Duodenal mucosa (tissue), 2 donors: ENCODE measurements at regions not wholly inside any gene's neighbourhood (a gene's known extent, or its start where the extent isn't known, plus 50 kb on each side); places are given as distances from the start of the nearest gene placed in this dataset.
"Not testable (repeated sequence)": the region's sequence is repeated elsewhere in the genome, so short reads cannot be mapped to it uniquely, and the experiment has no call there.

ENCODE experiments used
- H3K27ac ChIP-seq: one replicate; pipeline ENCODE4 v1.7.0; 2013; ENCODE audit warnings: low read depth, low read length
- H3K27me3 ChIP-seq, 2 donors: one replicate each; pipeline ENCODE4 v1.7.0; 2013; ENCODE audit warnings: low read length in 2 of 2, control low read depth in 1 of 2; ENCODE audit not compliant: insufficient read depth in 2 of 2, control insufficient read depth in 1 of 2
- H3K36me3 ChIP-seq, 2 donors: one replicate each; pipeline ENCODE4 v1.7.0; 2013; ENCODE audit warnings: low read length in 2 of 2, control low read depth in 1 of 2; ENCODE audit not compliant: insufficient read depth in 2 of 2, control insufficient read depth in 1 of 2
- H3K4me1 ChIP-seq, 2 donors: one replicate each; pipeline ENCODE4 v1.7.0; 2013; ENCODE audit warnings: low read length in 2 of 2, control low read depth in 1 of 2; ENCODE audit not compliant: insufficient read depth in 2 of 2, control insufficient read depth in 1 of 2
- H3K4me3 ChIP-seq, 2 donors: one replicate each; pipeline ENCODE4 v1.7.0; 2013; ENCODE audit warnings: low read length in 2 of 2, low read depth in 1 of 2
- H3K9ac ChIP-seq, 2 donors: one replicate each; pipeline ENCODE4 v1.7.0; 2013; ENCODE audit warnings: low read length in 2 of 2, low read depth in 1 of 2
- H3K9me3 ChIP-seq, 2 donors: one replicate each; pipeline ENCODE4 v1.7.0; 2013; ENCODE audit warnings: low read length in 2 of 2, control low read depth in 1 of 2; ENCODE audit not compliant: control insufficient read depth in 1 of 2

DNA sequence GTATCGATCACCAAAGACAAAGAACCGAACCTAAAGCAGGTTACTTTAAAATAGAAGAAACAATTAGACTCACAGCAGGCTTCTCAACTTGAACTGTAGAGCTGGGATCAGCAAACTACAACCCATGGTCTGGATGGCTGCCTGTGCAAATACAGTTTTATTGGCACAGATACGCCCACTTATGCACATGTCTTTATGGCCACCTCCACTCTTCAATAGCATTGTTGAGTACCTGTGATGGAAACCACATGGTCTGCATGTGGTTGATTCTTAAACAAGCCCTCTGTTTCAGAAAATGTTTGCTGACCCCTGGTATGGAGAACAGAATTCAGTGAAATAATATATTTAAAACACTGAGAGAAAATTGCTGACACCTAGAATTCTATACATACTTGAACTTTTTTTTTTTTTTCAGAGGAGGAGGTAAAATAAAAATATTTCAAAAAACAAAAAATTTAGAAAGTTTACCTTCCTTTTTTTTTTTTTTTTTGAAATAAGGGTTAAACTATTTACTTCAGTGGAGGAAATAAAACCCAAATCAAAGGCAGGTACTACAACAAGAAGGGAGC is 263.8 kb upstream of the ATP10A start:
- no peaks in the 10 kb centered on the region for H3K27me3 ChIP-seq
- no peaks in the 10 kb centered on the region for H3K36me3 ChIP-seq
- no peaks in the 10 kb centered on the region for H3K4me1 ChIP-seq
- no peak overlapping the region for H3K27ac ChIP-seq
- H3K9me3 ChIP-seq: peaks cover 5 to 7% of the 10 kb centered on the region in 2 donors
- no peak overlapping the region for H3K4me3 ChIP-seq
- H3K9ac ChIP-seq: no peak overlapping the region

DNA sequence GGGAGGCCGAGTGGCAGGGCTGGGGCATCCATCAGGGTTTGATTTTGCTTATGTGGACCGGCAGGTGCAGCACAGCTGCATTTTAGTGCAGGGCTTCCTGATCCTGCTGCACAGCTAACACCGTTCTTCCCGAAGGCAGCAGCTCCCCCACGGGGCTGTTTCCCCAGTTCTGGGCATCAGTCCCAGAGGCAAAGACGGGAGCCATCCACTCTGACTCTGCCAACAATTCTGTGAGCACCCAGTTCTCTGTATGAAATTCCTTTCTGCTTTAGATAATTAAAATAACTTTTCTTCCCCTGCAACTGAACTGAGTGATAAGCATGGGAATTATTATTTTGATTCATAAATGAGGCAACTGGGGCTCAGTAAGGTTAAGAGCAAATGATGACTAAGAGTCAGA is 262.9 kb upstream of the ATP10A start:
- H3K9ac ChIP-seq: no peak overlapping the region
- no peak overlapping the region for H3K27ac ChIP-seq
- H3K9me3 ChIP-seq: peaks cover 5 to 11% of the 10 kb centered on the region in 2 donors
- H3K4me3 ChIP-seq: no peak overlapping the region
- no peaks in the 10 kb centered on the region for H3K27me3 ChIP-seq
- no peaks in the 10 kb centered on the region for H3K4me1 ChIP-seq
- H3K36me3 ChIP-seq: no peaks in the 10 kb centered on the region

DNA sequence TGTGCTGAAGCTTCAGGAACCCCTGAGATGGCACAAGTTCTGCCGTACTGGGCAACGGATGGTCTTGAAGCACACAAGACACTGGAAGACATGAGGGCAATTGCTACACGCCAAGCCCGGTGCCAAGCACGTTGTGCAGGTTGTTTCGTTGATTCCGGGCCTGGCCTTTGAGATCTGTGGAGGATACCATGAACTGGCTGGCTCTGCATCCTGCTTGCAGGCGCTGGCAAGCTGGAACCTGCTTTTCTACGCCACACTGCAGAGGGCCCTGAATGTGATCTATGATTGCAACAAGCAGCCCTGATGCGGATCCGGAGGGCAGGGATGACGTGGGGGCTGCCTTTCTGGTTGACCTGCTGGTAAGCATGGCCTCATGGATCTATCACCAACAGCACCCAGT is 262.5 kb upstream of the ATP10A start:
- H3K4me3 ChIP-seq: no peak overlapping the region
- H3K36me3 ChIP-seq: no peaks in the 10 kb centered on the region
- H3K27ac ChIP-seq: no peak overlapping the region
- no peaks in the 10 kb centered on the region for H3K4me1 ChIP-seq
- no peaks in the 10 kb centered on the region for H3K27me3 ChIP-seq
- no peak overlapping the region for H3K9ac ChIP-seq
- peaks cover 5 to 11% of the 10 kb centered on the region in 2 donors for H3K9me3 ChIP-seq

DNA sequence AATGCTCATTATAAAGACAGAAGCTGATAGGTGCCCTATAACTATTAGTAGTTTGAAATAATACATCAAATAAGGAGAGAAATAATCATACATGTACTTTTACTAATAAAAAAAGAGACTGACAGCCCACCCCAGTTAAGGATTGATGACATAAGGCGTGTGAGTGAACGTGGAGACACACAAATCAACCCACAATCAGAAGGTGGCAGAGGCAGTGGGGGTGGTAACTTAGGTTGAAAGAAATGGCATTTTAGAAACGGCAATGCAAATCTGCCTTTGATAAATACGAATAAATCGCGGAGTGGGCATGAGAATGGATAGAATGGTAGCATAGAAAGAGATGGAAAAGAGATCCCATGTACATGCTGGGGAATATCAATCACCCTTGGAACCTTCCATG is 256.2 kb upstream of the ATP10A start:
- no peak overlapping the region for H3K9ac ChIP-seq
- H3K4me3 ChIP-seq: no peak overlapping the region
- H3K27me3 ChIP-seq: no peaks in the 10 kb centered on the region
- H3K36me3 ChIP-seq: no peaks in the 10 kb centered on the region
- H3K27ac ChIP-seq: no peak overlapping the region
- no peaks in the 10 kb centered on the region for H3K4me1 ChIP-seq
- H3K9me3 ChIP-seq: peaks cover 8 to 17% of the 10 kb centered on the region in 2 donors

DNA sequence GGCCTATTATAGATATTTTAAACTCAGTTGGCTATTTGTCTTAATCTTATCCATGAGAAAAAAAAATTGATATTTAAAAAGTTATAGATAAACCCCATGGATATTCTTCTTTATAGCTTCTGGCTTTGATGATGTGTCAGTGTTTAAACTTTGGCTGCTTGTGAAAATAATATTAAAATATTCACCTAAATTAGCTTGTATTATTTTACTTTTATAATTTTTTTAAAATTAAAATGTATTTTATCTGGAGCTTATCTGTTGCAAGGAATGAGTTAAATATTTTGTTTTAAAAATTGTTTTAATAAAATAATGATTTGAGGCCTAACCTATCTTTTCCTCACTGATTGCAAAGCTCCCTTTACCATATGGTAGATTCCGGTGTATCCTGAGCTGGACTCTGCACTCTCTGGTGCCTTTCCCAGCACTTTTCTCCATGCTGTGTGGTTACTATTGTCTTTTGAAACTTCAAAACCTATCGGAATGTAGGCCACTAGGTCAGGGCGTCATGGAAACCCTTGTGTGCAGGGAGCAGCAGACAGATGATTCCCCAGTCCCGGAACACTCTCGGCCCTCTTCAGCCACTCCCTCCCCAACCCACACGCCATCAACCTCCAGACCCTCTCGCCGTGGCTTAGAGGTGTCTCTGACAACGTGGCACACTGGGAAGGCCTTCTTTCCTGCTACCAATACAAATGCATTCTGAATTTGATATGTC is 252.3 kb upstream of the ATP10A start:
- Histone ChIP-seq H3K9ac (no peak overlapping the region), H3K27me3 (no peaks in the 10 kb centered on the region), H3K9me3 (peaks cover 3 to 9% of the 10 kb centered on the region in 2 donors), H3K27ac (no peak overlapping the region), H3K36me3 (no peaks in the 10 kb centered on the region), H3K4me3 (no peak overlapping the region), H3K4me1 (no peaks in the 10 kb centered on the region)

DNA sequence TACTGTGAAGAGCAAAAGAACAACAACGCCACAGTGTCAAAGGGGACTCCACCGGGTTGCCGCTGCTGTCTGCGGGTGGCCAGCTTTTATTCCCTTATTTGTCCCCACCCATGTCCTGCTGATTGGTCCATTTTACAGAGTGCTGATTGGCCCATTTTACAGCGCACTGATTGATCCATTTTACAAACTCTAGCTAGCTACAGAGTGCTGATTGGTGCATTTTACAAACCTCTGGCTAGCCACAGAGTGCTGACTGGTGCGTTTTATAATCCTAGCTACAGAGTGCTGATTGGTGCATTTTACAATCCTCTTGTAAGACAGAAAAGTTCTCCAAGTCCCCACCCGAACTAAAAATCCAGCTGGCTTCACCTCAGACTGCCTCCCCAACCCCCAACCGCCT is 251.0 kb upstream of the ATP10A start:
- not testable (repeated sequence) for H3K4me3 ChIP-seq, H3K36me3 ChIP-seq, H3K27ac ChIP-seq, H3K4me1 ChIP-seq, H3K9me3 ChIP-seq, H3K9ac ChIP-seq, H3K27me3 ChIP-seq

DNA sequence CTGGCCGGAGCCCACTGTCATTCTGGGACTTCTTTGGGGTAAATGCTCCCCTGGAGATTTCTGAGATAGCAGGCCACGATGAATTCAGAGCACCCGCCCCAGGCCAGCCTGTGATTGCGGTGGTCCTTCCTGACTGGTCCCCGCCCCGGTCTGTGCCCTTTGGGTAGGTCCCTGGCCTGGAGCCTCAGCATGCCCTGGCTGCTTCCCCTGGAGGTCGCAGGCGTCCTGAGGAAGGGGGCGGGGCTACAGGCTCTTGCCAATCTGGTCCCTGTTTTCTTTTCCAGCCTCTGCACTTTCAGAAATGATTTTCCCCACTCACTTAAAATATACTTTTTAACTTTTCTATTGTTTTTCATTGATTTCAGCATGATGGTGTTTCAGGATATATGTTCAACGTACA is 250.2 kb upstream of the ATP10A start:
- Histone ChIP-seq H3K9ac (no peak overlapping the region), H3K27me3 (no peaks in the 10 kb centered on the region), H3K4me3 (no peak overlapping the region), H3K27ac (no peak overlapping the region), H3K4me1 (no peaks in the 10 kb centered on the region), H3K36me3 (no peaks in the 10 kb centered on the region), H3K9me3 (peaks cover 3 to 5% of the 10 kb centered on the region in 2 donors)

DNA sequence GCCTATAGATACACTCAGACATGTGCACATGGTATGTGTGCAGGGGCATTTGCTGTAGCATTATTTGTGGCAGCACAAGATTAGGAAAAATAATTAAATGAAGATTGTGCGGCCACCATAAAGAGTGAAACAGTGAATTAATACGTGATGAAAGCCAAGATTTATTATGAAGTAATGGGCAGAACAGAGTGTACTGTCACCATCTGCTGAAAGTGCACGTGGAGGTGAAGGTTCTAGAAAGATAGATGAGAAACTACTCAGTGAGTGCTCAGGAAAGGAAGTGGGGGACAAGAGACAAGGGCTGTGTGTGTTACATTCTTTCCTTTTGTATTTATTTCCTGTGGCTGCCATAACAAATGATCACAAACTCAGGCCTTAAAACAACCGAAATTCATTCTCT is 246.1 kb upstream of the ATP10A start:
- H3K4me3 ChIP-seq: no peak overlapping the region
- H3K9ac ChIP-seq: no peak overlapping the region
- H3K27me3 ChIP-seq: no peaks in the 10 kb centered on the region
- no peaks in the 10 kb centered on the region for H3K4me1 ChIP-seq
- H3K9me3 ChIP-seq: peaks cover 0 to 9% of the 10 kb centered on the region in 2 donors
- no peaks in the 10 kb centered on the region for H3K36me3 ChIP-seq
- H3K27ac ChIP-seq: no peak overlapping the region

DNA sequence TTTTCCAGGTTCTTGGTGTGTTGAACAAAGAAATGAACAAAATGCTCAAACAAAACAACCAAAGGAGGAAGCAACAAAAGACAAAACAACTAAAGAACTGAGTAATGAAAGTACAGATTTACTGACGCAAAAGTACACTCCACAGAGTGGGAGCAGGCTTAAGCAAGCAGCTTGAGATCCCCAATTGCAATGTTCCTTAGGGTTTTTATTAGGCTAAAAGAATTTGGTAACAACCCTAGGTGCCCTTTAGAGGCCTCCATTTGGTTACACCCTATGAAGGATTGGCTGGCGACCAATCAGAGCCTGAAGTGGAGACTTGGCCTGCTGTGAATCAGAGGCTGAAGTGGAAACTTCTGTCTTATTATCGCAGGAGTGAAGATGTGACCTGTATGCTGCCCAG is 243.4 kb upstream of the ATP10A start:
- H3K27me3 ChIP-seq: no peaks in the 10 kb centered on the region
- H3K9ac ChIP-seq: no peak overlapping the region
- peaks cover 0 to 17% of the 10 kb centered on the region in 2 donors for H3K9me3 ChIP-seq
- peaks cover 0 to 3% of the 10 kb centered on the region in 2 donors for H3K4me1 ChIP-seq
- H3K36me3 ChIP-seq: no peaks in the 10 kb centered on the region
- no peak overlapping the region for H3K27ac ChIP-seq
- H3K4me3 ChIP-seq: no peak overlapping the region

DNA sequence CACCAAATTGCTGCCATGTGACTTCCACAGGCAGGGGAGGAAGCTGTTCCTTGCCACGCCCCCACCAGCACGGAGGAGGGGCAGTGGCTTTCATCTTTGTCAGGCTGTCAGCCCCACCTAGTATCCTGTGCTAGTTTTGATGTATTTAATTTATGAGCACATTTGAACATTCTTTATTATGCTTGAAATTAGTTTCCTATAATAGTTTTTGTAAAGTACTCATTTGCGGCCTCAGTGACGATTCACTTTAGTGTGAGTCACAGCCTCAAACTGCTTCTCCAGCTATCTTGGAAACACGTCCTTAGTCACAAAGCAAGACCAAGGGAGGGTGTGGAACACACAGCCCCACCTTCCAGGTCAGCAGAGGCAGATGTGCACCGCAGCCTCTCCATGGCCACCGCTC is 239.9 kb upstream of the ATP10A start:
- no peaks in the 10 kb centered on the region for H3K27me3 ChIP-seq
- H3K4me3 ChIP-seq: no peak overlapping the region
- no peaks in the 10 kb centered on the region for H3K36me3 ChIP-seq
- H3K4me1 ChIP-seq: peaks cover 0 to 3% of the 10 kb centered on the region in 2 donors
- peaks cover 0 to 17% of the 10 kb centered on the region in 2 donors for H3K9me3 ChIP-seq
- H3K9ac ChIP-seq: no peak overlapping the region
- H3K27ac ChIP-seq: no peak overlapping the region
